ENCODE measurements at regions not wholly inside any gene's neighbourhood (a gene's known extent, or its start where the extent isn't known, plus 50 kb on each side); places are given as distances from the start of the nearest gene placed in this dataset.

DNA sequence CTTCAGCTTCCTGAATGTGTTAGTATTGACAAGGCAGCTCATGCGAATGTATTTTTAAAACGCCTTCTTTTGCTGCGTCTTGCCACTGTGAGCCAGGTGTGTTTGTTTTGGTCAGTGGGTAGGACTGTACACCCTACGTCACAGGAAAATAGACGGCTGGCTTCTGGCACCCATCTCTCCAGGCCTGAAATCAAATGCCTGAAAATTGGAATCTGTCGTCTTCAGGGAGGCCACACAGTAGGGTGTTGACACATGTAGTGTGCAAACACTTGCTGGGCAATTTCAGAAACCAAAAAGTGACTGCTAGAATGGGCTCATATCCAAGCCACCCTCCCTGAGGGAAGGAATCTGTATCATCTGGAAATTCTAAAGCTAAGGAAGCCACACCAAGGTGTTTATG is 209.3 kb downstream of the TTC8 start:
- peaks cover 4% of the 10 kb centered on the region for H3K4me1 ChIP-seq (ENCODE audit: insufficient read depth, low read length)
- DNase-seq (no peak), ATAC-seq (ENCODE audit: insufficient read depth, low read depth) (no peak)
- no peaks in the 10 kb centered on the region for H3K79me2 ChIP-seq (ENCODE audit: insufficient read depth, low read length)
- no peak overlapping the region for H3K27ac ChIP-seq (ENCODE audit: low read length)
- TF ChIP-seq EZH2 (IDR thresholded peaks at IDR 0.05; ENCODE audit: borderline replicate concordance, low read depth, low read length, severe bottlenecking) (no peak), CTCF (IDR thresholded peaks at IDR 0.05; ENCODE audit: borderline replicate concordance, extremely low read depth, low read length, poor library complexity, severe bottlenecking) (no peak)
- no peak overlapping the region for H3K4me3 ChIP-seq (ENCODE audit: low read depth in 1 of 2, low read length in 2 of 2)
- no peaks in the 10 kb centered on the region for H4K20me1 ChIP-seq (ENCODE audit: insufficient read depth, low read length)
- no peaks in the 10 kb centered on the region for H3K9me3 ChIP-seq (ENCODE audit: insufficient read depth, low read length, severe bottlenecking)
- H3K9ac ChIP-seq (ENCODE audit: low read depth, low read length) = no peak overlapping the region
- H2AFZ ChIP-seq (ENCODE audit: low read depth, low read length) = no peak overlapping the region
- no peak overlapping the region for H3K4me2 ChIP-seq (ENCODE audit: insufficient read depth, low read length)
- no peaks in the 10 kb centered on the region for H3K27me3 ChIP-seq (ENCODE audit: insufficient read depth, low read length, poor library complexity)
- H3K36me3 ChIP-seq (ENCODE audit: insufficient read depth, low read length) = no peaks in the 10 kb centered on the region

GRCh38 chr14:89036371-89036770 is 211.9 kb downstream of the TTC8 start:
- H4K20me1 ChIP-seq (ENCODE audit: insufficient read depth, low read length) = no peaks in the 10 kb centered on the region
- no peak overlapping the region for H3K4me3 ChIP-seq (ENCODE audit: low read depth in 1 of 2, low read length in 2 of 2)
- TF ChIP-seq EZH2 (IDR thresholded peaks at IDR 0.05; ENCODE audit: borderline replicate concordance, low read depth, low read length, severe bottlenecking) (no peak), CTCF (IDR thresholded peaks at IDR 0.05; ENCODE audit: borderline replicate concordance, extremely low read depth, low read length, poor library complexity, severe bottlenecking) (no peak)
- no peak overlapping the region for H3K4me2 ChIP-seq (ENCODE audit: insufficient read depth, low read length)
- H3K27ac ChIP-seq (ENCODE audit: low read length) = no peak overlapping the region
- H3K27me3 ChIP-seq (ENCODE audit: insufficient read depth, low read length, poor library complexity) = no peaks in the 10 kb centered on the region
- no peak overlapping the region for H3K9ac ChIP-seq (ENCODE audit: low read depth, low read length)
- peaks cover 12% of the 10 kb centered on the region for H3K4me1 ChIP-seq (ENCODE audit: insufficient read depth, low read length)
- H2AFZ ChIP-seq (ENCODE audit: low read depth, low read length) = no peak overlapping the region
- no peaks in the 10 kb centered on the region for H3K79me2 ChIP-seq (ENCODE audit: insufficient read depth, low read length)
- DNase-seq (no peak), ATAC-seq (ENCODE audit: insufficient read depth, low read depth) (no peak)
- H3K36me3 ChIP-seq (ENCODE audit: insufficient read depth, low read length) = no peaks in the 10 kb centered on the region
- H3K9me3 ChIP-seq (ENCODE audit: insufficient read depth, low read length, severe bottlenecking) = no peaks in the 10 kb centered on the region

GRCh38 chr14:89037065-89037464 is 212.6 kb downstream of the TTC8 start:
- H3K27ac ChIP-seq (ENCODE audit: low read length) = no peak overlapping the region
- H4K20me1 ChIP-seq (ENCODE audit: insufficient read depth, low read length) = no peaks in the 10 kb centered on the region
- no peaks in the 10 kb centered on the region for H3K36me3 ChIP-seq (ENCODE audit: insufficient read depth, low read length)
- no peaks in the 10 kb centered on the region for H3K79me2 ChIP-seq (ENCODE audit: insufficient read depth, low read length)
- no peak overlapping the region for H3K4me3 ChIP-seq (ENCODE audit: low read depth in 1 of 2, low read length in 2 of 2)
- ATAC-seq (ENCODE audit: insufficient read depth, low read depth) (no peak), DNase-seq (no peak)
- no peak overlapping the region for H3K4me2 ChIP-seq (ENCODE audit: insufficient read depth, low read length)
- peaks cover 15% of the 10 kb centered on the region for H3K4me1 ChIP-seq (ENCODE audit: insufficient read depth, low read length)
- TF ChIP-seq CTCF (IDR thresholded peaks at IDR 0.05; ENCODE audit: borderline replicate concordance, extremely low read depth, low read length, poor library complexity, severe bottlenecking) = no peak
- TF ChIP-seq EZH2 (IDR thresholded peaks at IDR 0.05; ENCODE audit: borderline replicate concordance, low read depth, low read length, severe bottlenecking) = no peak
- no peaks in the 10 kb centered on the region for H3K27me3 ChIP-seq (ENCODE audit: insufficient read depth, low read length, poor library complexity)
- H2AFZ ChIP-seq (ENCODE audit: low read depth, low read length) = no peak overlapping the region
- no peaks in the 10 kb centered on the region for H3K9me3 ChIP-seq (ENCODE audit: insufficient read depth, low read length, severe bottlenecking)
- H3K9ac ChIP-seq (ENCODE audit: low read depth, low read length) = no peak overlapping the region

DNA sequence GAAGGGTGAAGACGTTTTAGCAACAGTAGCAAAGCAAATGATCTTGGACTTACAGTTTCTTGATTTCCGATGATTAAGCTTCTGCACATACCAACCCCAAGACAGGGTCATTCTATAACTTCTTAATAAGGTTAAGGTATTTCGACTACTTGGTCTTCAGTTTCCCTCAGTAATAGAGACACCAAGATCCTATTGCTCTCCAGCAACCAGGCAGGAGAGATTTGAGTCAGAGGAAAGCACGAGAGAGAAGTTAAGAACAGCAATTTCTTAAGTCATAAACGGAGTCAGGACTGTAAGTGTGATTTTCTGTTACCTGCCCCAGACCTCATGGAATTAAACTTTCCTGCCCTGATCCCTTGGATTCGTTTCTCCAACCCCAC is 215.6 kb downstream of the TTC8 start:
- no peak overlapping the region for H3K9ac ChIP-seq (ENCODE audit: low read depth, low read length)
- H3K4me3 ChIP-seq (ENCODE audit: low read depth in 1 of 2, low read length in 2 of 2) = no peak overlapping the region
- H2AFZ ChIP-seq (ENCODE audit: low read depth, low read length) = no peak overlapping the region
- no peak overlapping the region for H3K27ac ChIP-seq (ENCODE audit: low read length)
- DNase-seq (no peak), ATAC-seq (ENCODE audit: insufficient read depth, low read depth) (0 out of 3 replicates have a peak, but pooled peaks have one; percentile 7)
- TF ChIP-seq CTCF (IDR thresholded peaks at IDR 0.05; ENCODE audit: borderline replicate concordance, extremely low read depth, low read length, poor library complexity, severe bottlenecking) = no peak
- no peak for TF ChIP-seq EZH2 (IDR thresholded peaks at IDR 0.05; ENCODE audit: borderline replicate concordance, low read depth, low read length, severe bottlenecking)
- H4K20me1 ChIP-seq (ENCODE audit: insufficient read depth, low read length) = no peaks in the 10 kb centered on the region
- no peaks in the 10 kb centered on the region for H3K79me2 ChIP-seq (ENCODE audit: insufficient read depth, low read length)
- H3K27me3 ChIP-seq (ENCODE audit: insufficient read depth, low read length, poor library complexity) = no peaks in the 10 kb centered on the region
- H3K36me3 ChIP-seq (ENCODE audit: insufficient read depth, low read length) = no peaks in the 10 kb centered on the region
- no peak overlapping the region for H3K4me2 ChIP-seq (ENCODE audit: insufficient read depth, low read length)
- peaks cover 8% of the 10 kb centered on the region for H3K9me3 ChIP-seq (ENCODE audit: insufficient read depth, low read length, severe bottlenecking)
- peaks cover 18% of the 10 kb centered on the region for H3K4me1 ChIP-seq (ENCODE audit: insufficient read depth, low read length)

Measured in DND-41 (cell line).